CD4-positive, alpha-beta T cell (primary cell): ENCODE measurements at regions not wholly inside any gene's neighbourhood (a gene's known extent, or its start where the extent isn't known, plus 50 kb on each side); places are given as distances from the start of the nearest gene placed in this dataset.

Source experiments
- ATAC-seq: fragments of 200-7000 bp; cut with Tn5 transposase; one replicate; pipeline ENCODE4 v1.10.0; 2022; ENCODE audit warnings: mild to moderate bottlenecking; ENCODE audit not compliant: poor library complexity
- CTCF ChIA-PET: fragments of 350-600 bp; sonication (Branson Sonifier 250); formaldehyde crosslinking; loops from one replicate; lab custom pipeline; 2021; ENCODE audit warnings: antibody characterized with exemption, inconsistent platforms; lab: Charles Lee
- POLR2A ChIA-PET: fragments of 350-600 bp; sonication (Branson Sonifier 250); formaldehyde crosslinking; loops from one replicate; lab custom pipeline; 2021; ENCODE audit warnings: antibody characterized with exemption, inconsistent platforms; lab: Charles Lee
- DNase-seq, 14 experiments: peaks; one replicate each; pipeline ENCODE4 v3.0.0-alpha.2; 2013 to 2020; ENCODE audit warnings: mixed read lengths in 2 of 14
- H3K27ac ChIP-seq, 2 donors: one replicate each; pipeline versions ENCODE4 v1.5.1 to v1.7.0; 2013; ENCODE audit warnings: low read length in 2 of 2, low read depth in 1 of 2, mild to moderate bottlenecking in 1 of 2
- H3K27me3 ChIP-seq, 2 experiments: 1 replicate in 1 of 2; 2 replicates in 1 of 2; pipeline versions ENCODE4 v1.6.1 to v1.7.0; 2013; ENCODE audit warnings: low read length in 2 of 2, control low read depth in 1 of 2, mild to moderate bottlenecking in 1 of 2, moderate library complexity in 1 of 2; ENCODE audit not compliant: insufficient read depth in 2 of 2, control insufficient read depth in 1 of 2
- H3K36me3 ChIP-seq: one replicate; pipeline ENCODE4 v1.6.1; 2013; ENCODE audit warnings: low read length, control low read depth; ENCODE audit not compliant: insufficient read depth
- H3K4me1 ChIP-seq: one replicate; pipeline ENCODE4 v1.6.1; 2013; ENCODE audit warnings: low read length, control low read depth; ENCODE audit not compliant: insufficient read depth
- H3K4me3 ChIP-seq: one replicate; pipeline ENCODE4 v1.5.1; 2013; ENCODE audit warnings: mild to moderate bottlenecking, low read length, moderate library complexity
- H3K9me3 ChIP-seq, 2 experiments: 1 replicate in 1 of 2; 2 replicates in 1 of 2; pipeline versions ENCODE4 v1.6.1 to v1.7.0; 2013; ENCODE audit warnings: low read length in 2 of 2, mild to moderate bottlenecking in 2 of 2, control low read depth in 1 of 2, moderate library complexity in 1 of 2; ENCODE audit not compliant: control insufficient read depth in 1 of 2, insufficient read depth in 1 of 2
- H3K27ac Mint-ChIP-seq: one replicate; pipeline ENCODE4 v1.8.0; 2020; ENCODE audit warnings: mixed read lengths
- H3K27me3 Mint-ChIP-seq: one replicate; pipeline ENCODE4 v1.8.0; 2021; ENCODE audit warnings: mixed read lengths
- H3K36me3 Mint-ChIP-seq: one replicate; pipeline ENCODE4 v1.8.0; 2021; ENCODE audit warnings: low read depth, mixed read lengths
- H3K4me1 Mint-ChIP-seq: one replicate; pipeline ENCODE4 v1.8.0; 2021; ENCODE audit warnings: low read depth, mixed read lengths
- H3K4me3 Mint-ChIP-seq: one replicate; pipeline ENCODE4 v1.8.0; 2020; ENCODE audit warnings: mild to moderate bottlenecking, mixed read lengths
- H3K9me3 Mint-ChIP-seq: one replicate; pipeline ENCODE4 v1.8.0; 2020; ENCODE audit warnings: mixed read lengths
- intact Hi-C, 2 experiments: fragments of 100-400 bp; cut with DNase I in 1 of 2; cut with micrococcal nuclease in 1 of 2; formaldehyde crosslinking; loops; one replicate each; pipeline versions ENCODE4 v1.15.1 to v1.9.0; 2023 to 2025; cut with DNase I, micrococcal nuclease
- TF ChIP-seq, protein P1 (sequence below): fragments of 200-600 bp; IDR thresholded peaks from one replicate; pipeline ENCODE4 v1.8.0; 2022; ENCODE audit warnings: antibody characterized with exemption, mild to moderate bottlenecking

DNA sequence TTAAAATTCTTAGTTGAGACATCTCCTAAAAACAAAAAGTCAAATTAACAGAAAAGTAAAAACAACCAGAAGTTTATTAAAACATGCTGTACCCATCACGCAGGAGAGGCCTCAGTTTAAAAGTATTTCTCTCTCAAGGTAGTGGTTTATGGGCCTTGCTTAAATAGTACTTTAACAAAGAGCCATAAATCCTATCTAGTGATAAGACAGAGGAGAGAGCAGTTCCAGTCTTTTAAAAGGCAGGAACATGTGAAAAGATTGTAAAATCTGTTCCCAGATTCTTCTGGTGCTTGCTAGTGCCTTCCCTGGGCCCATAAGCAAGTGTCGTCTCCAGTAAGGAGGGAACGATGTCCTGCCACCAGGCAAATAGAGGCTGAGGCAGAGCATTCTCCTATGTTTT is 476.3 kb upstream of the ADGRL3 start:
- TF ChIP-seq, protein P1, sequence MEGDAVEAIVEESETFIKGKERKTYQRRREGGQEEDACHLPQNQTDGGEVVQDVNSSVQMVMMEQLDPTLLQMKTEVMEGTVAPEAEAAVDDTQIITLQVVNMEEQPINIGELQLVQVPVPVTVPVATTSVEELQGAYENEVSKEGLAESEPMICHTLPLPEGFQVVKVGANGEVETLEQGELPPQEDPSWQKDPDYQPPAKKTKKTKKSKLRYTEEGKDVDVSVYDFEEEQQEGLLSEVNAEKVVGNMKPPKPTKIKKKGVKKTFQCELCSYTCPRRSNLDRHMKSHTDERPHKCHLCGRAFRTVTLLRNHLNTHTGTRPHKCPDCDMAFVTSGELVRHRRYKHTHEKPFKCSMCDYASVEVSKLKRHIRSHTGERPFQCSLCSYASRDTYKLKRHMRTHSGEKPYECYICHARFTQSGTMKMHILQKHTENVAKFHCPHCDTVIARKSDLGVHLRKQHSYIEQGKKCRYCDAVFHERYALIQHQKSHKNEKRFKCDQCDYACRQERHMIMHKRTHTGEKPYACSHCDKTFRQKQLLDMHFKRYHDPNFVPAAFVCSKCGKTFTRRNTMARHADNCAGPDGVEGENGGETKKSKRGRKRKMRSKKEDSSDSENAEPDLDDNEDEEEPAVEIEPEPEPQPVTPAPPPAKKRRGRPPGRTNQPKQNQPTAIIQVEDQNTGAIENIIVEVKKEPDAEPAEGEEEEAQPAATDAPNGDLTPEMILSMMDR = no peak
- CTCF ChIA-PET = no interaction called here
- Histone ChIP-seq H3K4me3 (no peak overlapping the region), H3K9me3 (peaks cover 0 to 12% of the 10 kb centered on the region in 2 experiments), H3K27ac (no peak overlapping the region), H3K4me1 (no peaks in the 10 kb centered on the region), H3K36me3 (no peaks in the 10 kb centered on the region), H3K27me3 (no peaks in the 10 kb centered on the region)
- intact Hi-C loops = no loop called here
- POLR2A ChIA-PET = no interaction called here
- no peak overlapping the region for H3K4me3 Mint-ChIP-seq
- ATAC-seq (no peak), DNase-seq (no peak)
- no peaks in the 10 kb centered on the region for H3K27me3 Mint-ChIP-seq
- peaks cover 5% of the 10 kb centered on the region for H3K9me3 Mint-ChIP-seq
- H3K4me1 Mint-ChIP-seq = no peaks in the 10 kb centered on the region
- H3K36me3 Mint-ChIP-seq = no peaks in the 10 kb centered on the region
- H3K27ac Mint-ChIP-seq = no peak overlapping the region

DNA sequence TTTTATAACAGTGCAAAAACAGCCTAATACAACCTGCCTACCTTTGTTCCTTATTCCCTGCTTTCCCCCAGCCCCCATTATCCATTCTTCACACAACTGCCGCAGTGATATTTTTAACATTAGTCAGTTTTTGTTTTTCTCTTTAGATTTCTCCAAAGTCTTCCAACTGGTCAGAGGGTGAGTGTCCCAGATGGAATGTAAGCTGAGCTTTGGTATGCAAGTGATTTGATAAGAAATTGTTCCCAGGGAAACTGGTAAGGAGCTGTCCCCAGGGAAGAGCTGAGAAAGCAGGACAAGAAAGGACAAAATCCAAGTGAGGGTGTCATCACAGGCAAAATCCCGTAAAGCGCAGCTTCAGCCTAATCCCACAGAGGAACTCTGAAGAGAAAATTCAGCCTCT is 475.5 kb upstream of the ADGRL3 start:
- no peaks in the 10 kb centered on the region for H3K36me3 Mint-ChIP-seq
- H3K4me3 ChIP-seq = no peak overlapping the region
- no peak overlapping the region for H3K27ac Mint-ChIP-seq
- H3K9me3 ChIP-seq = peaks cover 0 to 12% of the 10 kb centered on the region in 2 experiments
- H3K4me3 Mint-ChIP-seq = no peak overlapping the region
- H3K36me3 ChIP-seq = no peaks in the 10 kb centered on the region
- POLR2A ChIA-PET = no interaction called here
- H3K4me1 Mint-ChIP-seq = no peaks in the 10 kb centered on the region
- DNase-seq = no peak
- no peak for ATAC-seq
- intact Hi-C loops = no loop called here
- H3K9me3 Mint-ChIP-seq = peaks cover 7% of the 10 kb centered on the region
- TF ChIP-seq, protein P1 = no peak
- H3K27me3 ChIP-seq = no peaks in the 10 kb centered on the region
- H3K4me1 ChIP-seq = no peaks in the 10 kb centered on the region
- H3K27ac ChIP-seq = no peak overlapping the region
- CTCF ChIA-PET = no interaction called here
- H3K27me3 Mint-ChIP-seq = no peaks in the 10 kb centered on the region

DNA sequence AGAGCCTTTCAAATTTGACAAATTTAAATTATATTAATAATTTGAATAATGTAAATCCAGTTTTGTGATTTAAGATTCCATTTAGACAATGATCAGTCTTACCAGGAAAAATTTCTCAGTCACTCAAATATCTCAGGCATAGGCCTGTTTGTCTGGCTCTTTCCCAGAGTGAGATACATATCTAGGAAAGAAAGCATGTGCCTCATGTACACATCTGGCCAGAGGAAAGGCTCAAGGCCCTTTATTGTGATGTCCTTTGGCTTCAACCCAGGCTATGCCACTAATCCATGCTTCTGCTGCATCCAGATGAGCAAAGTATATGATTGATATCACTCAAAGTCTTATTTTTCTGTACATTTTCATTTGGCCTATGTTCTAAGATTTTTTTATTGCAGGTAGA is 473.3 kb upstream of the ADGRL3 start:
- ATAC-seq (no peak), DNase-seq (no peak)
- H3K27me3 Mint-ChIP-seq = no peaks in the 10 kb centered on the region
- peaks cover 7% of the 10 kb centered on the region for H3K9me3 Mint-ChIP-seq
- intact Hi-C loops = no loop called here
- Histone ChIP-seq H3K27ac (no peak overlapping the region), H3K36me3 (no peaks in the 10 kb centered on the region), H3K4me1 (no peaks in the 10 kb centered on the region), H3K27me3 (no peaks in the 10 kb centered on the region), H3K9me3 (peaks cover 0 to 7% of the 10 kb centered on the region in 2 experiments), H3K4me3 (no peak overlapping the region)
- no peaks in the 10 kb centered on the region for H3K4me1 Mint-ChIP-seq
- no peaks in the 10 kb centered on the region for H3K36me3 Mint-ChIP-seq
- no peak overlapping the region for H3K4me3 Mint-ChIP-seq
- ChIA-PET POLR2A (no interaction called here), CTCF (interaction anchor here (1.0 kb wide), 1 partner anchor 16 kb away, joined by 4 read pairs; no protein-coding TSS in a partner anchor)
- TF ChIP-seq, protein P1 = no peak
- no peak overlapping the region for H3K27ac Mint-ChIP-seq
